H1 (cell line): ENCODE measurements at regions not wholly inside any gene's neighbourhood (a gene's known extent, or its start where the extent isn't known, plus 50 kb on each side); places are given as distances from the start of the nearest gene placed in this dataset.

Source experiments
- ATF3 ChIP-seq: IDR thresholded peaks from 2 replicates; pipeline ENCODE4 v1.6.1; 2011; ENCODE audit warnings: low read depth, mild to moderate bottlenecking, low read length; ENCODE audit not compliant: insufficient read depth
- CHD7 ChIP-seq: fragments of 300-600 bp; sonication (generic); IDR thresholded peaks from 2 replicates; pipeline ENCODE4 v1.7.1; 2012; ENCODE audit warnings: low read length, moderate library complexity, mild to moderate bottlenecking, inconsistent platforms; ENCODE audit not compliant: insufficient replicate concordance
- TAF1 ChIP-seq: IDR thresholded peaks from 2 replicates; pipeline ENCODE4 v1.6.1; 2011; ENCODE audit warnings: mild to moderate bottlenecking, low read depth, low read length

DNA sequence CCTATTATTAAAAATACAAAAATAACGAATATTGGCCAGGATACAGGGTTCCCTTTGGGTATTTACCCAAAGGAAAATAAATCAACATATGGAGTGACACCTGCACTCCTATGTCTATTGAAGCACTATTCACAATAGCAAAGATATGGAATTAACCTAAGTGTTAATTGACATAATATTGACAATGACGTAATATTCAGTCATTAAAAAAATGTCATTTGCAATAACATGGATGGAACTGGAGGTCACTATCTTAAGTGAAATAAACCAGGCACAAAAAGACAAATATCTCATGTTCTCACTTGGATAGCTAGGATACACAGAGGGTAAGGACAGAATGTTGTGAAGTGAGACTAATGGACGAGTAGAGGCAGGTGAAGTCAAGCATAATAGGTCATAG lies 326.3 kb upstream of the PTGER4 start (continued):
- TF ChIP-seq CHD7 (no peak), TAF1 (no peak), ATF3 (no peak)
